WTC11 (cell line): ENCODE measurements at regions not wholly inside any gene's neighbourhood (a gene's known extent, or its start where the extent isn't known, plus 50 kb on each side); places are given as distances from the start of the nearest gene placed in this dataset.

ENCODE experiments used
- TF ChIP-seq, protein P1 (sequence below): fragments of 200-600 bp; IDR thresholded peaks from 2 replicates; pipeline ENCODE4 v1.8.0; 2022; ENCODE audit warnings: antibody characterized with exemption
- TF ChIP-seq, protein P2 (sequence below): sonication (generic); formaldehyde crosslinking; IDR thresholded peaks from 2 replicates; pipeline ENCODE4 v1.8.0; 2022; ENCODE audit warnings: mild to moderate bottlenecking, missing genetic modification reagents

DNA sequence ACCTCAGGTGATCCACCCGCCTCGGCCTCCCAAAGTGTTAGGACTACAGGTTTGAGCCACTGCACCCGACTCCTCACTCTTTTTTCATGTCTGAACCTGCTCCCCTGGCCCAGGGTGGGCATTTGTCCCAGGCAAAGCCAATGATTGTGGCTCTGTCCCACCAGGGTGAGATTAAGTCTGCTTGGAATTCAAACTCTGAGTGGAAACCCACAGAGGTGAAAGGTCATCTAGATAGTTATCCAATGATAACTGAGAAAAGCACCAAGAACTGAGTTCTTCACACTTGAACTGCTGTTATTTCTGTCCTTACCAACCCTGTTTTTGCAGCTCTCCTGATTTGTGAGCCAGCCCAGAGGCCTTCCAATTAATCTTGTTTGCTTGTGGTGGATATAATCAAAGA, 62.4 kb upstream of the ACVR1 start:
- TF ChIP-seq, protein P1, sequence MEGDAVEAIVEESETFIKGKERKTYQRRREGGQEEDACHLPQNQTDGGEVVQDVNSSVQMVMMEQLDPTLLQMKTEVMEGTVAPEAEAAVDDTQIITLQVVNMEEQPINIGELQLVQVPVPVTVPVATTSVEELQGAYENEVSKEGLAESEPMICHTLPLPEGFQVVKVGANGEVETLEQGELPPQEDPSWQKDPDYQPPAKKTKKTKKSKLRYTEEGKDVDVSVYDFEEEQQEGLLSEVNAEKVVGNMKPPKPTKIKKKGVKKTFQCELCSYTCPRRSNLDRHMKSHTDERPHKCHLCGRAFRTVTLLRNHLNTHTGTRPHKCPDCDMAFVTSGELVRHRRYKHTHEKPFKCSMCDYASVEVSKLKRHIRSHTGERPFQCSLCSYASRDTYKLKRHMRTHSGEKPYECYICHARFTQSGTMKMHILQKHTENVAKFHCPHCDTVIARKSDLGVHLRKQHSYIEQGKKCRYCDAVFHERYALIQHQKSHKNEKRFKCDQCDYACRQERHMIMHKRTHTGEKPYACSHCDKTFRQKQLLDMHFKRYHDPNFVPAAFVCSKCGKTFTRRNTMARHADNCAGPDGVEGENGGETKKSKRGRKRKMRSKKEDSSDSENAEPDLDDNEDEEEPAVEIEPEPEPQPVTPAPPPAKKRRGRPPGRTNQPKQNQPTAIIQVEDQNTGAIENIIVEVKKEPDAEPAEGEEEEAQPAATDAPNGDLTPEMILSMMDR = no peak
- TF ChIP-seq, protein P2, sequence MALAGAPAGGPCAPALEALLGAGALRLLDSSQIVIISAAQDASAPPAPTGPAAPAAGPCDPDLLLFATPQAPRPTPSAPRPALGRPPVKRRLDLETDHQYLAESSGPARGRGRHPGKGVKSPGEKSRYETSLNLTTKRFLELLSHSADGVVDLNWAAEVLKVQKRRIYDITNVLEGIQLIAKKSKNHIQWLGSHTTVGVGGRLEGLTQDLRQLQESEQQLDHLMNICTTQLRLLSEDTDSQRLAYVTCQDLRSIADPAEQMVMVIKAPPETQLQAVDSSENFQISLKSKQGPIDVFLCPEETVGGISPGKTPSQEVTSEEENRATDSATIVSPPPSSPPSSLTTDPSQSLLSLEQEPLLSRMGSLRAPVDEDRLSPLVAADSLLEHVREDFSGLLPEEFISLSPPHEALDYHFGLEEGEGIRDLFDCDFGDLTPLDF (CRISPR knock-in tag) = no peak
